ENCODE measurements at regions not wholly inside any gene's neighbourhood (a gene's known extent, or its start where the extent isn't known, plus 50 kb on each side); places are given as distances from the start of the nearest gene placed in this dataset.

DNA sequence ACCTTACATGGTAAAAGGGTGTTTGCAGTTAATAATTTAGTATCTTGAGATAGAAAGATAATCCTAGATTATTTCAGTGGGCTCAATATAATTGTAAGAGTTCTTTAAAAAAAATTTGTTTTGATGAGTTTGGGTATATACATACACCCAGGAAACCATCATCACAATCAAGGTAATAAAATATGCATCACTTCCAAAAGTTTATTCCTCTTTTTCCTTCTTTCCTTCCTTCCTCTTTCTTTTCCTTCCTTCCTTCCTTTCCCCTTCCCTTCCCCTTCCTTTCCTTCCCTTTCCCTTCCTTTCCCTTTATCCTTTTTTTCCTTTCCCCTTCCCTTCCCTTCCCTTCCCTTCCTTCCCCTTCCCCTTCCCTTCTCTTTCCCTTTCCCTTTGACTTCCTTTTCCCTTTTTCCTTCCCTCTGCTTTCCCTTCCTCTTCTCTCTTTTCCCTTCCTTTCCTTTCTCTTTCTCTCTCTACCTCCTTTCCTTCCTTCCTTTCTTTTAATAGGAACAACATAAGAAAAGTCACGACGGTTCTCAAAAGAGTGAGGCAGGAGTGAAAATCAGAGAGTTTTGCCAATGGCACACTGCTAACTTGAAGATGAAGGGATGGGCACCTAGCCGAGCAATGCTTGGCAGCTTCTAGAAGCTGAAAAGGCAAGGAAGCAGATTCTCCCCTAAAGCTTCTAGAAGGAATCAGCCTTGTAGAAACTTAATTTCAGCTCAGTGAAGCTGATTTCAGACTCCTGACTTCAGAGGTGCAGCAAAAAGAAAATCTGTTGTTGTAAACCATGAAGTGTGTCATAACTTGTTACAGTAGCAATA lies 2050.2 kb upstream of the AGA start:
- DNase-seq (ENCODE audit: low spot score): no peak
- no peaks in the 10 kb centered on the region for H3K27me3 ChIP-seq (replicated peaks; ENCODE audit: insufficient read depth, low read depth, low read length, poor library complexity)
- CTCF ChIA-PET: no interaction called here
- no peaks in the 10 kb centered on the region for H3K4me1 ChIP-seq (ENCODE audit: insufficient read depth, low read length, poor library complexity, severe bottlenecking)
- TF ChIP-seq, protein P1, sequence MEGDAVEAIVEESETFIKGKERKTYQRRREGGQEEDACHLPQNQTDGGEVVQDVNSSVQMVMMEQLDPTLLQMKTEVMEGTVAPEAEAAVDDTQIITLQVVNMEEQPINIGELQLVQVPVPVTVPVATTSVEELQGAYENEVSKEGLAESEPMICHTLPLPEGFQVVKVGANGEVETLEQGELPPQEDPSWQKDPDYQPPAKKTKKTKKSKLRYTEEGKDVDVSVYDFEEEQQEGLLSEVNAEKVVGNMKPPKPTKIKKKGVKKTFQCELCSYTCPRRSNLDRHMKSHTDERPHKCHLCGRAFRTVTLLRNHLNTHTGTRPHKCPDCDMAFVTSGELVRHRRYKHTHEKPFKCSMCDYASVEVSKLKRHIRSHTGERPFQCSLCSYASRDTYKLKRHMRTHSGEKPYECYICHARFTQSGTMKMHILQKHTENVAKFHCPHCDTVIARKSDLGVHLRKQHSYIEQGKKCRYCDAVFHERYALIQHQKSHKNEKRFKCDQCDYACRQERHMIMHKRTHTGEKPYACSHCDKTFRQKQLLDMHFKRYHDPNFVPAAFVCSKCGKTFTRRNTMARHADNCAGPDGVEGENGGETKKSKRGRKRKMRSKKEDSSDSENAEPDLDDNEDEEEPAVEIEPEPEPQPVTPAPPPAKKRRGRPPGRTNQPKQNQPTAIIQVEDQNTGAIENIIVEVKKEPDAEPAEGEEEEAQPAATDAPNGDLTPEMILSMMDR (conservative IDR thresholded peaks at IDR 0.05; ENCODE audit: low read depth, low read length): no peak
- no peak for TF ChIP-seq EZH2 (IDR thresholded peaks at IDR 0.05; ENCODE audit: borderline replicate concordance, low read depth, low read length, poor library complexity, severe bottlenecking)
- no peaks in the 10 kb centered on the region for H3K9me3 ChIP-seq (ENCODE audit: low read depth, low read length, poor library complexity, severe bottlenecking)
- H3K27ac ChIP-seq (ENCODE audit: low read depth, low read length, poor library complexity, severe bottlenecking): no peak overlapping the region
- no TSS peak for BruUV-seq (replicated peaks)
- intact Hi-C loops (cut with micrococcal nuclease; ENCODE audit: unreplicated experiment): no loop called here
- H3K36me3 ChIP-seq (ENCODE audit: insufficient read depth, low read length, poor library complexity, severe bottlenecking): no peaks in the 10 kb centered on the region
- H3K4me3 ChIP-seq (ENCODE audit: low read depth, low read length, poor library complexity, severe bottlenecking): no peak overlapping the region
- POLR2A ChIA-PET (ENCODE audit: low non-redundant PET): no interaction called here

DNA sequence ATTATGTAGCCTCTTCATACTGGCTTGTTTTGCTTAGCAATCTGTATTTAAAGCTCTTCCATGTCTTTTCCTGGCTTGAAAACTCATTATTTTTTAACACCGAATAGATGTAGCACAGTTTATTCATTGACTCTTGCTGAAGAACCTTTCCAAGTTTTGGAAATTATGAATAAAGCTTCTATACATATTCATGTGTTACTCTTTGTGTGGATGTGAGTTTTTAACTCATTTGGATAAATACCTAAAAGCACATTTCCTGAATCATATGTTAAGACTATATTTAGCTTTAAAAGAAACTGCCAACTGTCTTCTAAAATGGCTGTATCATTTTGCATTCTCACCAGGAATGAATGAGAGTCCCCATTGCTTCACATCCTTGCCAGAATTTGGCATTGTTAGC lies 2061.7 kb upstream of the AGA start:
- no peak overlapping the region for H3K27ac ChIP-seq (ENCODE audit: low read depth, low read length, poor library complexity, severe bottlenecking)
- no peaks in the 10 kb centered on the region for H3K27me3 ChIP-seq (replicated peaks; ENCODE audit: insufficient read depth, low read depth, low read length, poor library complexity)
- no peaks in the 10 kb centered on the region for H3K4me1 ChIP-seq (ENCODE audit: insufficient read depth, low read length, poor library complexity, severe bottlenecking)
- intact Hi-C loops (cut with micrococcal nuclease; ENCODE audit: unreplicated experiment): no loop called here
- BruUV-seq (replicated peaks): no TSS peak
- POLR2A ChIA-PET (ENCODE audit: low non-redundant PET): no interaction called here
- no peak overlapping the region for H3K4me3 ChIP-seq (ENCODE audit: low read depth, low read length, poor library complexity, severe bottlenecking)
- H3K36me3 ChIP-seq (ENCODE audit: insufficient read depth, low read length, poor library complexity, severe bottlenecking): no peaks in the 10 kb centered on the region
- H3K9me3 ChIP-seq (ENCODE audit: low read depth, low read length, poor library complexity, severe bottlenecking): no peaks in the 10 kb centered on the region
- TF ChIP-seq, protein P1 (conservative IDR thresholded peaks at IDR 0.05; ENCODE audit: low read depth, low read length): no peak
- no peak for TF ChIP-seq EZH2 (IDR thresholded peaks at IDR 0.05; ENCODE audit: borderline replicate concordance, low read depth, low read length, poor library complexity, severe bottlenecking)
- peak; percentile 4 for DNase-seq (ENCODE audit: low spot score)
- CTCF ChIA-PET: no interaction called here

DNA sequence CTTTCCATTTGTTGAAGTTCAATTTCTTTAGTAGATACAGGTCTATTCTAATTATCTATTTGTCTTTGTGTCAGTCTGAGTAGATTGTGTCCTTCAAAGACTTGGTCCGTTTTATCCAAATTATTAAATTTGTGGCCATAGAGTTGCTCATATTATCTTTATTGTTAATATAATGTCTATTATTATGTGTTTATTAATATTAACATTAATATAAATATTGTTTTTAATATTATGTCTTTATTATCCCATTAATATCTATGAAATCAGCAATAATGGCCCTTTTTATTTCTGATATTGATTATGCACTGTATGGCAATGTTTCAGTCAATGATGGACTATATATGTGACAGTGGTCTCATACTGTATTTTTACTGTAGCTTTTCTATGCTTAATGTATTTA lies 2067.3 kb upstream of the AGA start:
- H3K4me1 ChIP-seq (ENCODE audit: insufficient read depth, low read length, poor library complexity, severe bottlenecking): no peaks in the 10 kb centered on the region
- no peak overlapping the region for H3K27ac ChIP-seq (ENCODE audit: low read depth, low read length, poor library complexity, severe bottlenecking)
- POLR2A ChIA-PET (ENCODE audit: low non-redundant PET): no interaction called here
- no peak for DNase-seq (ENCODE audit: low spot score)
- TF ChIP-seq, protein P1 (conservative IDR thresholded peaks at IDR 0.05; ENCODE audit: low read depth, low read length): no peak
- no peak for TF ChIP-seq EZH2 (IDR thresholded peaks at IDR 0.05; ENCODE audit: borderline replicate concordance, low read depth, low read length, poor library complexity, severe bottlenecking)
- H3K4me3 ChIP-seq (ENCODE audit: low read depth, low read length, poor library complexity, severe bottlenecking): no peak overlapping the region
- H3K27me3 ChIP-seq (replicated peaks; ENCODE audit: insufficient read depth, low read depth, low read length, poor library complexity): no peaks in the 10 kb centered on the region
- no TSS peak for BruUV-seq (replicated peaks)
- no peaks in the 10 kb centered on the region for H3K9me3 ChIP-seq (ENCODE audit: low read depth, low read length, poor library complexity, severe bottlenecking)
- no peaks in the 10 kb centered on the region for H3K36me3 ChIP-seq (ENCODE audit: insufficient read depth, low read length, poor library complexity, severe bottlenecking)
- intact Hi-C loops (cut with micrococcal nuclease; ENCODE audit: unreplicated experiment): no loop called here
- CTCF ChIA-PET: no interaction called here
